HG02642 (cell line): ENCODE measurements at regions not wholly inside any gene's neighbourhood (a gene's known extent, or its start where the extent isn't known, plus 50 kb on each side); places are given as distances from the start of the nearest gene placed in this dataset.
A peak's percentile ranks its signal among the peaks of the same experiment; 100 is the strongest.
"Not testable (repeated sequence)": the region's sequence is repeated elsewhere in the genome, so short reads cannot be mapped to it uniquely, and the experiment has no call there.

Experiments
- ATAC-seq: cut with Tn5 transposase; IDR thresholded peaks from one replicate; pipeline ENCODE4 v1.9.1; 2021; ENCODE audit warnings: mild to moderate bottlenecking; ENCODE audit not compliant: unreplicated experiment, poor library complexity

- no peak for ATAC-seq
Measured at GRCh38 chr10:109030581-109031210, 892.6 kb downstream of the XPNPEP1 start.

GRCh38 chr10:109029870-109030269, 893.4 kb downstream of the XPNPEP1 start:
- peak; percentile 71 for ATAC-seq

- ATAC-seq: no peak
Measured at GRCh38 chr10:109027534-109028185, 895.7 kb downstream of the XPNPEP1 start.

- ATAC-seq: no peak
Measured at GRCh38 chr10:109025172-109025571, 898.1 kb downstream of the XPNPEP1 start.

- ATAC-seq: no peak
Measured at GRCh38 chr10:109022417-109023049, 900.8 kb downstream of the XPNPEP1 start.

- no peak for ATAC-seq
Measured at GRCh38 chr10:109019001-109019424, 904.3 kb downstream of the XPNPEP1 start.

- ATAC-seq: no peak
Measured at GRCh38 chr10:109007514-109007913, 915.8 kb downstream of the XPNPEP1 start.

- ATAC-seq: no peak
Measured at GRCh38 chr10:108990441-108990840, 932.9 kb downstream of the XPNPEP1 start.

- no peak for ATAC-seq
Measured at GRCh38 chr10:108989976-108990375, 933.3 kb downstream of the XPNPEP1 start.

- ATAC-seq: no peak
Measured at GRCh38 chr10:108982159-108982558, 941.2 kb downstream of the XPNPEP1 start.

GRCh38 chr10:108980869-108981268, 942.4 kb downstream of the XPNPEP1 start:
- ATAC-seq: no peak

- no peak for ATAC-seq
Measured at GRCh38 chr10:108975459-108976058, 947.8 kb downstream of the XPNPEP1 start.

GRCh38 chr10:108970016-108970415, 953.3 kb downstream of the XPNPEP1 start:
- no peak for ATAC-seq

GRCh38 chr10:108966411-108966810, 956.9 kb downstream of the XPNPEP1 start:
- no peak for ATAC-seq

GRCh38 chr10:108966005-108966404, 957.3 kb downstream of the XPNPEP1 start:
- no peak for ATAC-seq

- no peak for ATAC-seq
Measured at GRCh38 chr10:108962172-108962571, 961.1 kb downstream of the XPNPEP1 start.

GRCh38 chr10:108957681-108958080, 965.6 kb downstream of the XPNPEP1 start:
- ATAC-seq: no peak

GRCh38 chr10:108956149-108956548, 967.2 kb downstream of the XPNPEP1 start:
- ATAC-seq: no peak

- not testable (repeated sequence) for ATAC-seq
Measured at GRCh38 chr10:108920029-108920428, 1003.3 kb downstream of the XPNPEP1 start.

GRCh38 chr10:108913300-108913699, 1010.0 kb downstream of the XPNPEP1 start:
- no peak for ATAC-seq
